ENCODE measurements at regions not wholly inside any gene's neighbourhood (a gene's known extent, or its start where the extent isn't known, plus 50 kb on each side); places are given as distances from the start of the nearest gene placed in this dataset.

GRCh38 chr4:12697970-12698369 lies 786.2 kb downstream of the RAB28 start:
- no peak for TF ChIP-seq POLR2A (IDR thresholded peaks at IDR 0.05)
- TF ChIP-seq, protein P1, sequence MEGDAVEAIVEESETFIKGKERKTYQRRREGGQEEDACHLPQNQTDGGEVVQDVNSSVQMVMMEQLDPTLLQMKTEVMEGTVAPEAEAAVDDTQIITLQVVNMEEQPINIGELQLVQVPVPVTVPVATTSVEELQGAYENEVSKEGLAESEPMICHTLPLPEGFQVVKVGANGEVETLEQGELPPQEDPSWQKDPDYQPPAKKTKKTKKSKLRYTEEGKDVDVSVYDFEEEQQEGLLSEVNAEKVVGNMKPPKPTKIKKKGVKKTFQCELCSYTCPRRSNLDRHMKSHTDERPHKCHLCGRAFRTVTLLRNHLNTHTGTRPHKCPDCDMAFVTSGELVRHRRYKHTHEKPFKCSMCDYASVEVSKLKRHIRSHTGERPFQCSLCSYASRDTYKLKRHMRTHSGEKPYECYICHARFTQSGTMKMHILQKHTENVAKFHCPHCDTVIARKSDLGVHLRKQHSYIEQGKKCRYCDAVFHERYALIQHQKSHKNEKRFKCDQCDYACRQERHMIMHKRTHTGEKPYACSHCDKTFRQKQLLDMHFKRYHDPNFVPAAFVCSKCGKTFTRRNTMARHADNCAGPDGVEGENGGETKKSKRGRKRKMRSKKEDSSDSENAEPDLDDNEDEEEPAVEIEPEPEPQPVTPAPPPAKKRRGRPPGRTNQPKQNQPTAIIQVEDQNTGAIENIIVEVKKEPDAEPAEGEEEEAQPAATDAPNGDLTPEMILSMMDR (IDR thresholded peaks at IDR 0.05): no peak

Data from heart left ventricle (tissue), 13 donors.